ENCODE measurements at regions not wholly inside any gene's neighbourhood (a gene's known extent, or its start where the extent isn't known, plus 50 kb on each side); places are given as distances from the start of the nearest gene placed in this dataset.

- Histone ChIP-seq H3K27me3 (ENCODE audit: control insufficient read depth in 1 of 2, insufficient read depth in 2 of 2, low read length in 2 of 2) (no peaks in the 10 kb centered on the region), H3K27ac (ENCODE audit: low read depth, low read length) (no peak overlapping the region), H3K4me3 (ENCODE audit: low read depth in 1 of 2, low read length in 2 of 2) (no peak overlapping the region), H3K36me3 (ENCODE audit: insufficient read depth, low read length) (no peaks in the 10 kb centered on the region), H3K4me1 (ENCODE audit: insufficient read depth, low read length) (no peaks in the 10 kb centered on the region), H3K9ac (ENCODE audit: low read length) (no peak overlapping the region), H3K9me3 (ENCODE audit: low read length) (no peaks in the 10 kb centered on the region)
These were observed 232.8 kb downstream of the PIK3C3 start for GRCh38 chr18:42187611-42188380.

GRCh38 chr18:42190643-42191042 is 235.6 kb downstream of the PIK3C3 start:
- Histone ChIP-seq H3K4me3 (ENCODE audit: low read depth in 1 of 2, low read length in 2 of 2) (no peak overlapping the region), H3K27ac (ENCODE audit: low read depth, low read length) (no peak overlapping the region), H3K9me3 (ENCODE audit: low read length) (no peaks in the 10 kb centered on the region), H3K27me3 (ENCODE audit: control insufficient read depth in 1 of 2, insufficient read depth in 2 of 2, low read length in 2 of 2) (no peaks in the 10 kb centered on the region), H3K4me1 (ENCODE audit: insufficient read depth, low read length) (no peaks in the 10 kb centered on the region), H3K9ac (ENCODE audit: low read length) (no peak overlapping the region), H3K36me3 (ENCODE audit: insufficient read depth, low read length) (no peaks in the 10 kb centered on the region)

DNA sequence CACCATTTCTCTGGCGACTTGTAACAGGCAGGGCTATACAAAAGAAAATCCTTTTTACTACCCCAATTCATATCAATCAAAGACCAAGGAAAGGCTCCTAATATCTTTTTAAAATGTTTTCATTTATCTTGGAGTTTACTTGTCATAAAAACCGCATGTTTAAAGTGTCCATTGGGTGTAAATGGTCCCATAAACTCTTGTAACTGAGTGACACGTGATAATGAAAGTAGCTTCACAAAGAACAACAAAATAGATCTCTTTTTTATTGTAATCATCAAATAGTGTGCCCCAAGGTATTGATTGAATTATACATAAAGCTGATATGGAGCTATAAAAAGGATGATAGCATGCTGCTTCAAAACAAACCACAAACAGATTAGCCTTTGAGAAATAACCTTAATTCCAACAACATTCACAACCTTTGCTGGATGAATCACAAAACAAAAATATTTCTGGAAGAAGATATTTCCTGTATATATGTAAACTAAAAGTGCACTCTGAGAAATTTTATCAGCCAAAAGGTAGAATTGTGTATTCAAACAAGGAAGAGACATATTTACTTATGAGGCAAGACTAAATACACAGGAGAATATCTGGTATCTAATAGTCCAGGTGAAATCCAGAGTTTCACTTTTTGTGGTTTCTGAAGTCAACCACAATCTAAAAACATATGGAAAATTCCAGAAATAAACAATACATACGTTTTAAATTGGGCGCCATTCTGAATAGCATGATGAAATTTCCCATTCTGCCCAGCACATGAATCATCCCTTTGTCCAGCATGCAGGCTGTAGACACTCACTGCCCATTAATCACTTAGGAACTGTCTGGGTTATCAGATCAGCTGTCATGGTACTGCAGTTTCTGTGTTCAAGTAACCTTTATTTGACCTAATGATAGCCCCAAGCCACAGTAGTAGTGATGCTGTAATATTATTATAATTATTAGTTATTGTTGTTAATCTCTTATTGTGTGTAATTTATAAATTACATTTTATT is 237.5 kb downstream of the PIK3C3 start:
- no peak overlapping the region for H3K4me3 ChIP-seq (ENCODE audit: low read depth in 1 of 2, low read length in 2 of 2)
- H3K27ac ChIP-seq (ENCODE audit: low read depth, low read length): no peak overlapping the region
- H3K9ac ChIP-seq (ENCODE audit: low read length): no peak overlapping the region
- H3K4me1 ChIP-seq (ENCODE audit: insufficient read depth, low read length): no peaks in the 10 kb centered on the region
- H3K27me3 ChIP-seq (ENCODE audit: control insufficient read depth in 1 of 2, insufficient read depth in 2 of 2, low read length in 2 of 2): no peaks in the 10 kb centered on the region
- no peaks in the 10 kb centered on the region for H3K9me3 ChIP-seq (ENCODE audit: low read length)
- H3K36me3 ChIP-seq (ENCODE audit: insufficient read depth, low read length): no peaks in the 10 kb centered on the region

DNA sequence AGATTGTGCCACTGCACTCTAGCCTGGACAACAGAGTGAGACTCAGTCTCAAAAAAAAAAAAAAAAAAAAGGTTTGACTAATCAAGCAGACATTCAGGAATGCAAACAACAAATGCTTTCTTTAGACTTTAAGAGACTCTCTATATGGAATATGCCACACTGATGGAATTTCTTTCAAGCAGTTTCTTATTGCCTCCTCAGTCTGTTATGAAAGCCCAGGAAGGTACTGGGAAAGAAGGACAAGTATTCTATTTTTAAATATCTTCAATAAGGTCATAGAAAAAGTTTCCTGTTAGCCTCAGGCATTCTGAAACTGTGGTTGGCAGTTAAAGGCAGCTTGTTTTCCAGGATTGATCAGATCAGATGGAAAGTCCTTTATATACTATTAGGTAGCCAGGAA is 241.6 kb downstream of the PIK3C3 start:
- Histone ChIP-seq H3K27ac (ENCODE audit: low read depth, low read length) (no peak overlapping the region), H3K27me3 (ENCODE audit: control insufficient read depth in 1 of 2, insufficient read depth in 2 of 2, low read length in 2 of 2) (no peaks in the 10 kb centered on the region)

GRCh38 chr18:42201137-42201536 is 246.1 kb downstream of the PIK3C3 start:
- Histone ChIP-seq H3K4me3 (ENCODE audit: low read depth in 1 of 2, low read length in 2 of 2) (no peak overlapping the region), H3K4me1 (ENCODE audit: insufficient read depth, low read length) (no peaks in the 10 kb centered on the region), H3K36me3 (ENCODE audit: insufficient read depth, low read length) (no peaks in the 10 kb centered on the region), H3K9ac (ENCODE audit: low read length) (no peak overlapping the region), H3K27me3 (ENCODE audit: control insufficient read depth in 1 of 2, insufficient read depth in 2 of 2, low read length in 2 of 2) (no peaks in the 10 kb centered on the region), H3K27ac (ENCODE audit: low read depth, low read length) (no peak overlapping the region), H3K9me3 (ENCODE audit: low read length) (no peaks in the 10 kb centered on the region)

More for the DNA sequence above, 241.6 kb downstream of the PIK3C3 start:
- Histone ChIP-seq H3K9me3 (ENCODE audit: low read length) (no peaks in the 10 kb centered on the region), H3K9ac (ENCODE audit: low read length) (no peak overlapping the region), H3K4me1 (ENCODE audit: insufficient read depth, low read length) (no peaks in the 10 kb centered on the region), H3K4me3 (ENCODE audit: low read depth in 1 of 2, low read length in 2 of 2) (no peak overlapping the region), H3K36me3 (ENCODE audit: insufficient read depth, low read length) (no peaks in the 10 kb centered on the region)

DNA sequence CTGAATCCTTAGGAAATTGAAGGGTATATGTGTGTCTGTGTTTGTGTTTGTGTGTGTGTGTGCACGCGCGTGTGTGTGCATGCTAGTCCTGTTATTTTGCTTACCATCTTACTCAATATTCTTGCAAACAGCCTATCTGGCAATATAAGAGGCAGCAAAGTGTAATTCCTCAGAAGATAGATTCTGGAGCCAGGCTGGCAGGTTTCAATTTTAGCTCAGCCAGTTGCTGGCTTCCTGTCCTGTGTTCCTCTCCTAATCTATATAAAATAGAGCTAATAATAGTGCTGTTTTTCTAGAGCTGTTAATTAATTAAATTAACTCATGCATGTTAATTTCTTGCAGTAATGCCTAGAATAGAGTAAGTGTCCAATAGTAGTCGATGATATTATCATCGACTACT is 256.2 kb downstream of the PIK3C3 start:
- H3K4me3 ChIP-seq (ENCODE audit: low read depth in 1 of 2, low read length in 2 of 2): no peak overlapping the region
- no peaks in the 10 kb centered on the region for H3K36me3 ChIP-seq (ENCODE audit: insufficient read depth, low read length)
- H3K27me3 ChIP-seq (ENCODE audit: control insufficient read depth in 1 of 2, insufficient read depth in 2 of 2, low read length in 2 of 2): no peaks in the 10 kb centered on the region
- no peak overlapping the region for H3K27ac ChIP-seq (ENCODE audit: low read depth, low read length)
- H3K9ac ChIP-seq (ENCODE audit: low read length): no peak overlapping the region
- H3K9me3 ChIP-seq (ENCODE audit: low read length): no peaks in the 10 kb centered on the region
- no peaks in the 10 kb centered on the region for H3K4me1 ChIP-seq (ENCODE audit: insufficient read depth, low read length)

DNA sequence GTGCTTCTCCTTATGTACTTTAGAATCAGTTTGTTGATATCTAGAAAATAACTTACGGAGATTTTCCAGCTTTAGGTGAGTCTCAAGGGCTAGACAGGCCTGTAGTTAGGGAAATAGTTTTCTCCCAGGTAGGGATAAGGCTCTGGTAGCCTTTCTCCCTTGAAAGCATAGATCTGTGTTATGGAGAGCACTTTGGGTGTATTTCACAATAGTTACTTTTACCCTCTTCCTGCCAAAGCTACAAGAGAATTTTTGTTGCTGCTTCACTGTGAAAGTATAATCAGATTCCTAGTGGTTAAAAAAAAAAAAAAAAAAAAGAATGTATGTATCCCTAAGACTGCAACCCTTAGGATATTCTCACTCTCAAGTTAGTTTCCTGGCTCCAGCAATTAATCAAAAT is 267.5 kb downstream of the PIK3C3 start:
- Histone ChIP-seq H3K9me3 (ENCODE audit: low read length) (no peaks in the 10 kb centered on the region), H3K4me3 (ENCODE audit: low read depth in 1 of 2, low read length in 2 of 2) (no peak overlapping the region), H3K36me3 (ENCODE audit: insufficient read depth, low read length) (no peaks in the 10 kb centered on the region), H3K9ac (ENCODE audit: low read length) (no peak overlapping the region), H3K27me3 (ENCODE audit: control insufficient read depth in 1 of 2, insufficient read depth in 2 of 2, low read length in 2 of 2) (no peaks in the 10 kb centered on the region), H3K27ac (ENCODE audit: low read depth, low read length) (no peak overlapping the region), H3K4me1 (ENCODE audit: insufficient read depth, low read length) (no peaks in the 10 kb centered on the region)

DNA sequence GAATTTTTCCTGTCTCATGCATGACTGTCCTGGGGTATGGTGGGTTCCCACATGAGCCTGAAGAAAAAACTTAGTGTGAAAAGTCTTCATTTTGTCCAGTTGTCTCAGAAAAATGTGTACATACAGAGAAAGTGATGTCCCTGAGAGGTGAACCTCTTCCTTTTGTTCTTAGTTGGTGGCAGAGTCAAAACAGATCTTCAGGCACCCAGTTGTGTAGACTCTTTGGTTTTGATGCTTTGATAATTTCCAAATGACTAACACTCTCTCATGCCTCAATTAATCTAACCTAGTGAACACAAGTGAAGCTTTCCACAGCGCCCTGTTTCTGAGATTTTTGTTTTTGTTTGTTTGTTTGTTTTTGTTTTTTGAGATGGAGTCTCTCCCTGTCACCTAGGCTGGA is 273.5 kb downstream of the PIK3C3 start:
- H3K4me1 ChIP-seq (ENCODE audit: insufficient read depth, low read length): no peaks in the 10 kb centered on the region
- H3K27ac ChIP-seq (ENCODE audit: low read depth, low read length): no peak overlapping the region
- H3K27me3 ChIP-seq (ENCODE audit: control insufficient read depth in 1 of 2, insufficient read depth in 2 of 2, low read length in 2 of 2): no peaks in the 10 kb centered on the region
- H3K36me3 ChIP-seq (ENCODE audit: insufficient read depth, low read length): no peaks in the 10 kb centered on the region
- no peak overlapping the region for H3K9ac ChIP-seq (ENCODE audit: low read length)
- no peak overlapping the region for H3K4me3 ChIP-seq (ENCODE audit: low read depth in 1 of 2, low read length in 2 of 2)
- H3K9me3 ChIP-seq (ENCODE audit: low read length): no peaks in the 10 kb centered on the region

GRCh38 chr18:42229211-42230210 is 274.5 kb downstream of the PIK3C3 start:
- Histone ChIP-seq H3K9me3 (ENCODE audit: low read length) (no peaks in the 10 kb centered on the region), H3K27ac (ENCODE audit: low read depth, low read length) (no peak overlapping the region), H3K36me3 (ENCODE audit: insufficient read depth, low read length) (no peaks in the 10 kb centered on the region), H3K4me1 (ENCODE audit: insufficient read depth, low read length) (no peaks in the 10 kb centered on the region), H3K27me3 (ENCODE audit: control insufficient read depth in 1 of 2, insufficient read depth in 2 of 2, low read length in 2 of 2) (no peaks in the 10 kb centered on the region), H3K9ac (ENCODE audit: low read length) (no peak overlapping the region), H3K4me3 (ENCODE audit: low read depth in 1 of 2, low read length in 2 of 2) (no peak overlapping the region)

DNA sequence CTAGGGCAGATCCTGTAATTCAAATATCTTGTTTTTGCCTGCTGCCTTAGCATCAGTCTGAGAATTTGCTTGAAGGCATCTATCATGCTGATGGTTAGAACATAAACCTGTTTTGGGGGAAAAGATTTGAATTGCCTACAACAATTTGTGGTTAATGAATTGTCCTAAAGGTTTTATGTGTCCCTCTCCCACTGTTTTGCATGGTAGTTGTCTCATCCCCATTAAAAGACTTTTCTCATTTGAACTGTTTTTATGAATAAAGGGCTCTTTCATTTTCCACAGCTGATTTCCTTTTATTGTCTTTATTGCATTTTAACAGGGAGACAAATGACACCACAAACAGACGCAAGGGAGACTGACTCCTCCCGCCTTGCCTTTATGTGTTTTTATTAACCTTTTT is 275.6 kb downstream of the PIK3C3 start:
- Histone ChIP-seq H3K27me3 (ENCODE audit: control insufficient read depth in 1 of 2, insufficient read depth in 2 of 2, low read length in 2 of 2) (no peaks in the 10 kb centered on the region), H3K4me1 (ENCODE audit: insufficient read depth, low read length) (no peaks in the 10 kb centered on the region), H3K4me3 (ENCODE audit: low read depth in 1 of 2, low read length in 2 of 2) (no peak overlapping the region), H3K27ac (ENCODE audit: low read depth, low read length) (no peak overlapping the region), H3K9ac (ENCODE audit: low read length) (no peak overlapping the region), H3K9me3 (ENCODE audit: low read length) (no peaks in the 10 kb centered on the region), H3K36me3 (ENCODE audit: insufficient read depth, low read length) (no peaks in the 10 kb centered on the region)

- H3K4me1 ChIP-seq (ENCODE audit: insufficient read depth, low read length): no peaks in the 10 kb centered on the region
- H3K9ac ChIP-seq (ENCODE audit: low read length): no peak overlapping the region
- H3K4me3 ChIP-seq (ENCODE audit: low read depth in 1 of 2, low read length in 2 of 2): no peak overlapping the region
- no peaks in the 10 kb centered on the region for H3K9me3 ChIP-seq (ENCODE audit: low read length)
- no peaks in the 10 kb centered on the region for H3K27me3 ChIP-seq (ENCODE audit: control insufficient read depth in 1 of 2, insufficient read depth in 2 of 2, low read length in 2 of 2)
- H3K36me3 ChIP-seq (ENCODE audit: insufficient read depth, low read length): no peaks in the 10 kb centered on the region
- H3K27ac ChIP-seq (ENCODE audit: low read depth, low read length): no peak overlapping the region
These were observed 276.2 kb downstream of the PIK3C3 start for GRCh38 chr18:42231284-42231683.

All from muscle layer of colon (tissue), 2 donors.